ENCODE measurements at regions not wholly inside any gene's neighbourhood (a gene's known extent, or its start where the extent isn't known, plus 50 kb on each side); places are given as distances from the start of the nearest gene placed in this dataset.

GRCh38 chr6:79864421-79864820 lies 82.9 kb downstream of the ELOVL4 start:
- Histone ChIP-seq H3K27me3 (ENCODE audit: insufficient read depth in 3 of 3, low read length in 2 of 3) (no peaks in the 10 kb centered on the region), H3K9me3 (no peaks in the 10 kb centered on the region), H3K4me1 (no peaks in the 10 kb centered on the region), H3K4me3 (no peak overlapping the region), H3K36me3 (ENCODE audit: insufficient read depth in 1 of 2, low read depth in 1 of 2) (no peaks in the 10 kb centered on the region), H3K27ac (no peak overlapping the region)
- DNase-seq (no peak), ATAC-seq (no peak)
- WGBS, 3 donors: 56 to 62% (median 57%) methylated on average over 3 of the region's 3 CpGs
- no peak for TF ChIP-seq CTCF (IDR thresholded peaks at IDR 0.05)
- intact Hi-C loops (cut with DNase I): no loop called here

DNA sequence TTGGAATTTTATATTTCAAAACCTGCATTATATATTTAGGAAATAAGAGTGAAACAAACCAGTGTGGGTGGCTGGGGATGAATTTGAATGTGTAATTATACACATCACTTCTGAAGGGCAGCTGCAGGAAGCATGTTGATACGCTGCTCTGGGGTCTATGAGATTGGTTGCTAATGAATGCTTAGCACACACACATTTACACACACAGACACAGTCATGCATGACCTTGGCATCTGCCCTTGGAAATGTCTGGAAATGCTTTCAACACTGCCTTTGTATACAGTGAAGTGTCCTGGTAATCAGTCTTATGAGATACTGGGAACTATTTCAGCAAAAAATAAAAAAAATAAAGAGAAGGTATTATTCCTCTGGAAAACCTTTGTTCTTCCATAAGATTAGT lies 83.4 kb downstream of the ELOVL4 start:
- Histone ChIP-seq H3K9me3 (no peaks in the 10 kb centered on the region), H3K4me3 (no peak overlapping the region), H3K4me1 (no peaks in the 10 kb centered on the region), H3K27ac (no peak overlapping the region), H3K27me3 (ENCODE audit: insufficient read depth in 3 of 3, low read length in 2 of 3) (no peaks in the 10 kb centered on the region), H3K36me3 (ENCODE audit: insufficient read depth in 1 of 2, low read depth in 1 of 2) (no peaks in the 10 kb centered on the region)
- intact Hi-C loops (cut with DNase I): no loop called here
- no peak for TF ChIP-seq CTCF (IDR thresholded peaks at IDR 0.05)
- WGBS, 3 donors: 46 to 59% (median 50%) methylated on average over 1 of the region's 1 CpG
- DNase-seq (no peak), ATAC-seq (no peak)

- no peaks in the 10 kb centered on the region for H3K4me1 ChIP-seq
- H3K27ac ChIP-seq: no peak overlapping the region
- no peak overlapping the region for H3K4me3 ChIP-seq
- no peak for TF ChIP-seq CTCF (IDR thresholded peaks at IDR 0.05)
- no peaks in the 10 kb centered on the region for H3K36me3 ChIP-seq (ENCODE audit: insufficient read depth in 1 of 2, low read depth in 1 of 2)
- DNase-seq: no peak
- no peaks in the 10 kb centered on the region for H3K27me3 ChIP-seq (ENCODE audit: insufficient read depth in 3 of 3, low read length in 2 of 3)
- 75 to 78% (median 77%) methylated on average over 1 of the region's 1 CpG for WGBS, 3 donors
- H3K9me3 ChIP-seq: no peaks in the 10 kb centered on the region
- intact Hi-C loops (cut with DNase I): no loop called here
- ATAC-seq: no peak
Observed at GRCh38 chr6:79863566-79863965, 83.8 kb downstream of the ELOVL4 start.

GRCh38 chr6:79862711-79863110 lies 84.6 kb downstream of the ELOVL4 start:
- DNase-seq: no peak
- Histone ChIP-seq H3K9me3 (no peaks in the 10 kb centered on the region), H3K36me3 (ENCODE audit: insufficient read depth in 1 of 2, low read depth in 1 of 2) (no peaks in the 10 kb centered on the region), H3K4me3 (no peak overlapping the region), H3K4me1 (no peaks in the 10 kb centered on the region), H3K27ac (no peak overlapping the region), H3K27me3 (ENCODE audit: insufficient read depth in 3 of 3, low read length in 2 of 3) (no peaks in the 10 kb centered on the region)
- no peak for ATAC-seq
- TF ChIP-seq CTCF (IDR thresholded peaks at IDR 0.05): no peak
- 47 to 60% (median 54%) methylated on average over 1 of the region's 1 CpG for WGBS, 3 donors
- intact Hi-C loops (cut with DNase I): no loop called here

DNA sequence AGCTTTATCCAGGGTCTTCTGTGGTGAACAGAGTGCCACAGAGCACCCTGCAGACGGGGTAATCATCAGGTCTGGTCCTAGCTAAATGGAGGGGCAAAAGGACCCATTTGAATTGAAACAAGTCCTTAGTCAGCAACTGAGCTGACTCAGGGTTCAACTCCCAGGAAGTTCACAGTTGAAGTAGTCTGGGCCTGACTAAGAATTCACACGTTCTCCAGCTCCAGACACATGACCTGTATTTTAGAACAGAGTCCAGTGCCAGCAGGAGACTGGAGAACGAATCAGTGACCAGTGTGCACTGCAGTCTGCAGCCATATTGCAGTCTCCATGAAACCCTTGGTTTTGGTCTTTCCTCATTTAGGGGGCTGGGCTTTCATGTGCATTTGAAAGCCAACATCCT lies 85.2 kb downstream of the ELOVL4 start:
- intact Hi-C loops (cut with DNase I): no loop called here
- TF ChIP-seq CTCF (IDR thresholded peaks at IDR 0.05): no peak
- ATAC-seq (no peak), DNase-seq (no peak)
- no peak overlapping the region for H3K27ac ChIP-seq
- no peak overlapping the region for H3K4me3 ChIP-seq
- H3K36me3 ChIP-seq (ENCODE audit: insufficient read depth in 1 of 2, low read depth in 1 of 2): no peaks in the 10 kb centered on the region
- WGBS, 3 donors: 57 to 75% (median 60%) methylated on average over 3 of the region's 3 CpGs
- H3K27me3 ChIP-seq (ENCODE audit: insufficient read depth in 3 of 3, low read length in 2 of 3): no peaks in the 10 kb centered on the region
- no peaks in the 10 kb centered on the region for H3K4me1 ChIP-seq
- no peaks in the 10 kb centered on the region for H3K9me3 ChIP-seq

Data from psoas muscle (tissue), 7 donors.